Trophoblast cell (in vitro differentiated cells and primary cell): ENCODE measurements at regions not wholly inside any gene's neighbourhood (a gene's known extent, or its start where the extent isn't known, plus 50 kb on each side); places are given as distances from the start of the nearest gene placed in this dataset.
A peak's percentile ranks its signal among the peaks of the same experiment; 100 is the strongest.

Experiments
- DNase-seq, 2 donors: peaks; one replicate each; pipeline ENCODE4 v3.0.0-alpha.2; 2016
- H2AFZ ChIP-seq: 2 replicates; pipeline ENCODE4 v1.6.1; 2013; ENCODE audit warnings: low read length, moderate library complexity, mild to moderate bottlenecking; ENCODE audit not compliant: insufficient read depth, poor library complexity
- H2AK5ac ChIP-seq: 2 replicates; pipeline ENCODE4 v1.6.1; 2013; ENCODE audit warnings: mild to moderate bottlenecking, low read length
- H2BK120ac ChIP-seq: 2 replicates; pipeline ENCODE4 v1.6.1; 2013; ENCODE audit warnings: low read length, mild to moderate bottlenecking, moderate library complexity; ENCODE audit not compliant: insufficient read depth, poor library complexity
- H2BK12ac ChIP-seq: 2 replicates; pipeline ENCODE4 v1.6.1; 2013; ENCODE audit warnings: mild to moderate bottlenecking, low read length, moderate library complexity
- H2BK5ac ChIP-seq: 2 replicates; pipeline ENCODE4 v1.6.1; 2013; ENCODE audit warnings: low read length, low read depth, moderate library complexity, mild to moderate bottlenecking; ENCODE audit not compliant: poor library complexity
- H3K14ac ChIP-seq: 2 replicates; pipeline ENCODE4 v1.6.1; 2013; ENCODE audit warnings: mild to moderate bottlenecking, low read length
- H3K18ac ChIP-seq: 2 replicates; pipeline ENCODE4 v1.6.1; 2013; ENCODE audit warnings: mild to moderate bottlenecking, low read length
- H3K23ac ChIP-seq: 2 replicates; pipeline ENCODE4 v1.6.1; 2013; ENCODE audit warnings: low read length
- H3K27ac ChIP-seq: 2 replicates; pipeline ENCODE4 v1.5.1; 2013; ENCODE audit warnings: low read depth, mild to moderate bottlenecking, inconsistent platforms, low read length, moderate library complexity
- H3K27me3 ChIP-seq: 2 replicates; pipeline ENCODE4 v1.6.1; 2013; ENCODE audit warnings: inconsistent platforms, mild to moderate bottlenecking, low read length, moderate library complexity; ENCODE audit not compliant: insufficient read depth
- H3K36me3 ChIP-seq, 2 experiments: 1 replicate in 1 of 2; 2 replicates in 1 of 2; pipeline ENCODE4 v1.6.1; 2013; ENCODE audit warnings: low read length in 2 of 2, mild to moderate bottlenecking in 2 of 2, moderate library complexity in 1 of 2; ENCODE audit not compliant: insufficient read depth in 2 of 2, control insufficient read depth in 1 of 2
- H3K4ac ChIP-seq: 2 replicates; pipeline ENCODE4 v1.6.1; 2013; ENCODE audit warnings: low read depth, mild to moderate bottlenecking, low read length, moderate library complexity
- H3K4me1 ChIP-seq, 2 experiments: 1 replicate in 1 of 2; 2 replicates in 1 of 2; pipeline ENCODE4 v1.6.1; 2013; ENCODE audit warnings: low read length in 2 of 2, mild to moderate bottlenecking in 2 of 2, moderate library complexity in 1 of 2; ENCODE audit not compliant: insufficient read depth in 2 of 2, control insufficient read depth in 1 of 2
- H3K4me2 ChIP-seq: 2 replicates; pipeline ENCODE4 v1.6.1; 2013; ENCODE audit warnings: inconsistent platforms, mild to moderate bottlenecking, low read length, moderate library complexity
- H3K4me3 ChIP-seq: 2 replicates; pipeline ENCODE4 v1.5.1; 2013; ENCODE audit warnings: mild to moderate bottlenecking, low read depth, low read length, inconsistent platforms
- H3K79me1 ChIP-seq: one replicate; pipeline ENCODE4 v1.6.1; 2013; ENCODE audit warnings: low read length
- H3K79me2 ChIP-seq: 2 replicates; pipeline ENCODE4 v1.6.1; 2013; ENCODE audit warnings: low read length, mild to moderate bottlenecking; ENCODE audit not compliant: control insufficient read depth, insufficient read depth, poor library complexity
- H3K9ac ChIP-seq: 2 replicates; pipeline ENCODE4 v1.6.1; 2013; ENCODE audit warnings: mild to moderate bottlenecking, low read length
- H3K9me3 ChIP-seq: 2 replicates; pipeline ENCODE4 v1.6.1; 2013; ENCODE audit warnings: low read depth, mild to moderate bottlenecking, control low read depth, inconsistent platforms, low read length; ENCODE audit not compliant: insufficient read depth
- H4K12ac ChIP-seq: 2 replicates; pipeline ENCODE4 v1.6.1; 2013; ENCODE audit warnings: low read depth, mild to moderate bottlenecking, low read length, moderate library complexity
- H4K8ac ChIP-seq: 2 replicates; pipeline ENCODE4 v1.6.1; 2013; ENCODE audit warnings: low read depth, mild to moderate bottlenecking, low read length, moderate library complexity
- H4K91ac ChIP-seq: one replicate; pipeline ENCODE4 v1.6.1; 2013; ENCODE audit warnings: low read depth, mild to moderate bottlenecking, low read length, moderate library complexity
- WGBS: extraction: QIAGEN DNeasy Blood & Tissue Kit; methylation state at CpG from one replicate; pipeline ENCODE4 v1.1.7; 2013; ENCODE audit warnings: missing lambda C conversion rate; ENCODE audit not compliant: insufficient read length, insufficient coverage; ENCODE audit errors: extremely low coverage; 5-methylcytosine and 5-hydroxymethylcytosine counted together

DNA sequence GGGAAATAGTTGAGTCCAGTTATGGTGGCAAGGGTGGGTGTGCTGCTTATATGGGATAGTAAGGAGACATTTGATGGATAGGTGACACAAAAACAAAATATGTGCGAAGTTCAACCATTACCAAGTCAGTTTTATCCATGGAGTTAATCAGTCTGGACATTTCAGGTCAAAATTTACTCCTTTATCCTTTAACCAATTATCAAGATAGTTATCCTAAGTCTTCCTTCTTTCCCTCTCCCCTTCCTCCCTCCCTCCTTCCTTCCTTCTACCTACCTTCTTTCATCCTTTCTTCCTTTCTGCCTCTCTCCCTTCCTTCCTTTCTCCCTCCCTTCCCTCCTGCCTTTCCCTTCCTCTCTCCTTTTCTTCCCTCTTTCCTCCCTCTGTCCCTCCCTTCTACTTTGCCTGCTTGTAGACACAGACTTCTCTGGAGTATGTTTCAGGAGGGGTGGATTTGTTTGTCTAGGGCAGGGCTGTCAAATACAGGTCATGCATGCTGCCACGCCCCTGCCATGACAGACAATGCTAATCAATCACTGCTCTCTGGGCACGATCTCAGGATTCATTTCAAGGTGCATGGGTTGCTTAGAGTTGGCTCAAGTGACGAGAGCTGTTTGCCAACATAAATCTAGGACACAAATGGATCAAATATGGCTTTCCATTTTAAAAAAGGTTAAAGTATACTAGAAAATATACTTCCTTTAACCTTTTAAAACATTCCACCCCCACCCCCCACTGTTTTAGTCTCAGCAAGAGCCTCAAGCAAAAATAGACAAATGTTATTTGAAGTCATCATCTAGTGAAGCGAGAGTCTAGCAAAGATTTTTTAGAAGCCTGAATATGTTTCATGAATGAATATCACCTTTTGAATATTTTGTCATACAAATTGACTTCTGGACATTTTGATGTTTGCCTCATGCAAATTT is 281.6 kb upstream of the CITED2 start:
- Histone ChIP-seq H3K23ac (no peak overlapping the region), H4K12ac (no peak overlapping the region), H3K4ac (no peak overlapping the region), H4K8ac (no peak overlapping the region), H4K91ac (peak overlapping the region; percentile 55), H3K9ac (no peak overlapping the region), H2BK120ac (no peak overlapping the region), H3K27ac (peak overlapping the region; percentile 39), H2AFZ (no peak overlapping the region), H3K4me1 (peaks cover 3 to 17% of the 10 kb centered on the region in 2 experiments), H2AK5ac (no peak overlapping the region), H3K36me3 (no peaks in the 10 kb centered on the region), H3K79me2 (no peaks in the 10 kb centered on the region), H3K18ac (no peak overlapping the region), H3K4me3 (no peak overlapping the region), H3K27me3 (no peaks in the 10 kb centered on the region), H3K9me3 (no peaks in the 10 kb centered on the region), H3K79me1 (peaks cover 5% of the 10 kb centered on the region), H2BK12ac (peak overlapping the region; percentile 15), H3K14ac (peak overlapping the region; percentile 8), H2BK5ac (no peak overlapping the region), H3K4me2 (no peak overlapping the region)
- no peak for DNase-seq
- no CpG with 5 or more reads among the region's 5 CpGs for WGBS

- H4K91ac ChIP-seq, result no peak overlapping the region
- no peak overlapping the region for H2AK5ac ChIP-seq
- H3K18ac ChIP-seq, result no peak overlapping the region
- H3K27ac ChIP-seq, result peak overlapping the region; percentile 39
- no peak overlapping the region for H2BK5ac ChIP-seq
- H3K4me1 ChIP-seq, result peaks cover 3 to 17% of the 10 kb centered on the region in 2 experiments
- H3K79me1 ChIP-seq, result peaks cover 5% of the 10 kb centered on the region
- H3K9ac ChIP-seq, result no peak overlapping the region
- no peak for DNase-seq
- peak overlapping the region; percentile 15 for H2BK12ac ChIP-seq
- no peaks in the 10 kb centered on the region for H3K9me3 ChIP-seq
- no peaks in the 10 kb centered on the region for H3K27me3 ChIP-seq
- no peak overlapping the region for H4K8ac ChIP-seq
- no peaks in the 10 kb centered on the region for H3K79me2 ChIP-seq
- no peak overlapping the region for H2BK120ac ChIP-seq
- no peak overlapping the region for H3K23ac ChIP-seq
- no peaks in the 10 kb centered on the region for H3K36me3 ChIP-seq
- no peak overlapping the region for H2AFZ ChIP-seq
- no peak overlapping the region for H4K12ac ChIP-seq
- no peak overlapping the region for H3K4me2 ChIP-seq
- no peak overlapping the region for H3K4me3 ChIP-seq
- H3K14ac ChIP-seq, result no peak overlapping the region
- no peak overlapping the region for H3K4ac ChIP-seq
- WGBS, result no CpG with 5 or more reads among the region's 10 CpGs
These were observed 280.7 kb upstream of the CITED2 start for GRCh38 chr6:139654888-139655782.

DNA sequence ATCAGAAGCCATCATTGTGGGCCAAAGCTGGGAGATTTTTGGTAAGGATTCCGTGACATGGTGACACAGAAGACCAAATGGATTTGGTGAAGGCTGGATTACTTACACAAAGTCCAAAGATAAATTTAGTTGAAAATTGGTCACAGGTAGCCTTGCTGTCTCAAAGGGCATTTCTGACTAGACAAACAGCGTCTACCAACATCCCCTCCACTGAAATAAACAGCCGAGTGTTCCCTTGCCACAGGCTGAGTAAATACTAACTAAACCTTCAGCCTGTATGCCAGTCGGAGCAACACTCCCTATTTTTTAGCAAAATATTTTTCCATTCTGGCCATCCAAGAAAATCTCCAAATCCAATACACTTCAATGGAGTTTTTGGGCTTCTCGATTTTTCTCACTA is 279.9 kb upstream of the CITED2 start:
- no peak overlapping the region for H3K4me3 ChIP-seq
- H2AK5ac ChIP-seq, result no peak overlapping the region
- H3K23ac ChIP-seq, result no peak overlapping the region
- H3K4ac ChIP-seq, result no peak overlapping the region
- no peak overlapping the region for H4K91ac ChIP-seq
- peaks cover 3 to 17% of the 10 kb centered on the region in 2 experiments for H3K4me1 ChIP-seq
- H3K14ac ChIP-seq, result no peak overlapping the region
- no peak overlapping the region for H4K8ac ChIP-seq
- H3K18ac ChIP-seq, result no peak overlapping the region
- peak overlapping the region; percentile 51 for H2BK12ac ChIP-seq
- H3K4me2 ChIP-seq, result no peak overlapping the region
- H3K9ac ChIP-seq, result no peak overlapping the region
- no peaks in the 10 kb centered on the region for H3K9me3 ChIP-seq
- no peaks in the 10 kb centered on the region for H3K27me3 ChIP-seq
- H2AFZ ChIP-seq, result no peak overlapping the region
- WGBS, result no CpG with 5 or more reads among the region's 5 CpGs
- no peaks in the 10 kb centered on the region for H3K36me3 ChIP-seq
- H2BK120ac ChIP-seq, result no peak overlapping the region
- no peak overlapping the region for H4K12ac ChIP-seq
- H2BK5ac ChIP-seq, result no peak overlapping the region
- H3K79me2 ChIP-seq, result no peaks in the 10 kb centered on the region
- peak overlapping the region; percentile 39 for H3K27ac ChIP-seq
- peaks cover 3% of the 10 kb centered on the region for H3K79me1 ChIP-seq
- DNase-seq, result no peak

DNA sequence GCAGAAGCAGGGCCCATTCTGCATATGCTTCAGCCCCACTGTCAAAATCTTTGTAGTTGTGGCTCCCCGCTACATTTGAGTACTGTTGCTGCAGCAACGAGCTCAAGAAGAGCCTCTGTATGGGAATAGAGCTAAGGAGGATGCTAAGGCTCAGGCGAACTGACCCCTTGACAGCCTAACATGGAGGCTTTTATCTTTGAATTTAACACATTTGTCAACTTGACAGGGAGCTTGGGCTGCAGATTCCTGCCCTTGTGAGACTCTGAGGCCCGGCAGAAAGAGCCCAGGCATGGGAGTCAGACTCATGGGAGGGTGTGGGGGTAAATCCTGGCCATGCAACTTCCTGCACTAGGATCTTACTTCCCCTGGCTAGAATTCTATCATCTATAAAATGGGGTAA is 278.7 kb upstream of the CITED2 start:
- Histone ChIP-seq H3K18ac (no peak overlapping the region), H3K4me2 (no peak overlapping the region), H3K79me2 (no peaks in the 10 kb centered on the region), H2BK5ac (no peak overlapping the region), H3K23ac (no peak overlapping the region), H2BK12ac (no peak overlapping the region), H2AFZ (no peak overlapping the region), H4K91ac (no peak overlapping the region), H2BK120ac (no peak overlapping the region), H3K14ac (no peak overlapping the region), H3K36me3 (no peaks in the 10 kb centered on the region), H3K9me3 (no peaks in the 10 kb centered on the region), H3K4me3 (no peak overlapping the region), H4K12ac (no peak overlapping the region), H4K8ac (no peak overlapping the region), H2AK5ac (no peak overlapping the region), H3K27ac (no peak overlapping the region), H3K4ac (no peak overlapping the region), H3K27me3 (no peaks in the 10 kb centered on the region), H3K4me1 (peaks cover 5 to 20% of the 10 kb centered on the region in 2 experiments), H3K9ac (no peak overlapping the region), H3K79me1 (peaks cover 3% of the 10 kb centered on the region)
- WGBS, result no CpG with 5 or more reads among the region's 4 CpGs
- no peak for DNase-seq
